GM21526 (cell line): ENCODE measurements at regions not wholly inside any gene's neighbourhood (a gene's known extent, or its start where the extent isn't known, plus 50 kb on each side); places are given as distances from the start of the nearest gene placed in this dataset.
A peak's percentile ranks its signal among the peaks of the same experiment; 100 is the strongest.

Experiments
- ATAC-seq: cut with Tn5 transposase; IDR thresholded peaks from one replicate; pipeline ENCODE4 v1.9.1; 2021; ENCODE audit warnings: moderate library complexity; ENCODE audit not compliant: unreplicated experiment, low FRiP score

GRCh38 chr13:73772449-73773167 lies 361.6 kb downstream of the KLF12 start:
- no peak for ATAC-seq

GRCh38 chr13:73767747-73768315 lies 366.4 kb downstream of the KLF12 start:
- no peak for ATAC-seq

- ATAC-seq, result no peak
Measured at GRCh38 chr13:73767191-73767741, 366.9 kb downstream of the KLF12 start.

DNA sequence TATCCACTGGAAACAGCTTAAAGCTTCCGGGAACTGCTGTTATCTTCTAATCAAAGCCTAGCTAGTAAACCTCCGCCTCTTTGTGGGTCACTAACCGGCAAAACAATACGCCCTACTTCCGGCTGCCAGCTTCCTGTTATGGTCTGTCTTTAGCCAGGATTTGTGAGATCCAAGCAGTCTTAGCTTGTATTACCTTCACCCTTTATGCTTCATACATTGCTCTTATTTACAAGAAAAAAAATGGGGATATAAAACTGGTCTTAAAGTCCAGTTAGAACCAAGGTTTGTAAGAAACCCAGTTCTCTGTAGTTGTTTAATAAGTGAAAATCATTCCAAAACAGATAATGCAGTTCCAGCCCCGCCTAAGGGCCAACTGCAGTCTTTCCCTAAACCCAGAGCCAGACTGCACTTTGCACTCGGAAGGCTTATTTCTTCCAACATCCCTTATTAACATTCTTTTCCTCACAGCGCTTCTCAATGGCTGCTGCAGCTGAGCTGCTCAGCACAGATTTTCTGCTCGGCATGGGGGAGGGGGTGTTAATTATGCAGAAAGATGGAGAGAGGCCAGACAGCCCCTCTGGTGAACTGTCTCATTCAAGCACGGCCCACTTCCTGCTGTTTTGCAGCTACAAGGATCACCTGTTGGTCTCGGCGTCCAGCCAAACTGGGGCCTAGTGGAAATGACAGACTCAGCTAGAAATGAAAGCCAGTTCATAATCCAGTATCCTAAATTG lies 368.4 kb downstream of the KLF12 start:
- no peak for ATAC-seq

DNA sequence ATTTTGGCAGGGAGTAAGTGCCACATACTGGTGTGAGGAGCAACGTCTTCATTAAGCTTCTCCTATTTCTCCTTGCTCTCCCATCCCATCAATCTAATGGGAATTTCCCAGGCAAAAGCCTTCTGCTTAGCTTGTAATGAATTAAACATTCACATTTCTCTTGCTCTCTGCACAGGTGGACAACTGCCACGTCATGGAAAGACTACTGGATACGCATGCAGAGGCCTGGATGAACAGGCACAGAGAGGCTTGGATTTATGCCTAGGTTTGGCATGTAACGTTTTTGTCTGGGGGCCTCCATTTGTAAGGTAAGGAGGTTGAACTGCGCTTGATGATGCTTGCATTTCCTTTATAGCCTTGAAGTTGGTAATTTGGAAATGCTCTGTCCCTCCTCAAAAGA lies 374.8 kb downstream of the KLF12 start:
- ATAC-seq, result no peak

- no peak for ATAC-seq
Measured at GRCh38 chr13:73757481-73758233, 376.5 kb downstream of the KLF12 start.

DNA sequence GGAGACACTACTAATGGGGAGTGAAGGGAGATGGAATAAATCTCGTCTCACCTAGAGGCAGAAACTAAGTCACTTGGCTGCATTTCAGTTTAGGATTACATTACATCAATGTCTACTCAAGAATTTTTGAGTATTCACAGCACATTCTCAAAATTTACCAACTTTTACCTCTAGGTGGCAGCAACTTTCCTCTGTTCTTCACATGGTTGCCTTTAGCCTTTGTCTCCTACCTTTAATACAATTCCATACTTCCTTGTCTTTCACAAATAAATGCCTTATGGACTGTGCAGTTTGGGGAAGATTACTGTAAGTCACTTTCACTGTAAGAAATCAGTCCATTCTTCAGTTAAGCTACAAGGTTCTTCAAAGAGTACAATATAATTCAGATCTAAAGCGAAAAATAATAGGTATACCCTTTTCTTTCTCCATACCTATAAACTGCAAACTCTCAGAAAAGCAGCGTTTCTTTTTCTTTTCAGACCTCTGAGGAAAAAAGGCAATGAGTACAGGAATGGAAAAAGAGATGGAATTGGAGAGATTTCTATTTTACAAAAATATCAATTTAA lies 379.4 kb downstream of the KLF12 start:
- peak; percentile 68 for ATAC-seq

DNA sequence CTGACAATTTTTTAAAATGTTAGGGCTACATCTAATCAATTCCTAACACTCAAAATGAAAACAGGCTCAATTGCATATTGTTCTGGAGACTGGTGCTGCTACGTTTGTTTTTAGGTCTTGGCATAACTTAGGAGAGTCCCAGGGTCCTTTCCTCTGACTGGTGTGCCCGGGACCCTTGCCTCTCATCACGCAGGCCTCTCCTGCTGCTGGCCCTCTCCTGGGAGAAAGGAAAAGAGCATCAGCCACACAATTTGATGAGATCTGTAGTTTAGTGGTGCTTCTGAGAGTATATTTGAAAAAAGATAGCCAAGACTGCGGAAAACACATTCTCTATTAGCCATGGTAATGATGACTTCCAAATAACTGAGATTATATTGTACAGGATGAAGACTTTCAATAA lies 380.0 kb downstream of the KLF12 start:
- no peak for ATAC-seq

- no peak for ATAC-seq
Measured at GRCh38 chr13:73751290-73751689, 382.9 kb downstream of the KLF12 start.

- no peak for ATAC-seq
Measured at GRCh38 chr13:73748404-73748803, 385.8 kb downstream of the KLF12 start.

DNA sequence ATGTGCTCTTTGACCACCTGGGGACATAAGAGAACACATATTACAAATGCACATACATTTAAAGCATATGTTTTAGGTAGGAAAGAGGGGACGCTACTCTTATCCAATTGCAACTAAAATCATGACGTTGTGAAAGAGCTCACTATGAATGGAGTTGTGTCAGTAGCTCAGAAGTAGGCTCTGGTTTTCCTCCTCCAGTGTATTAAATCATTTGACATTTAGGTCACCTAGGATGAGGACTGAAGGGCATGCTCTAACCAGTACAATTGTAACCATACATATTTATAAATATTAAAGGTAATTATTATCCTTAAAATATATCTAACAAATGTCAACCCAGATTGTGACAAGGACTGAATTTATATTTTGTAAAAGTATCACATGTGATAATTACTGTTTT lies 389.0 kb downstream of the KLF12 start:
- ATAC-seq, result no peak

- ATAC-seq, result no peak
Measured at GRCh38 chr13:73742982-73743381, 391.2 kb downstream of the KLF12 start.

DNA sequence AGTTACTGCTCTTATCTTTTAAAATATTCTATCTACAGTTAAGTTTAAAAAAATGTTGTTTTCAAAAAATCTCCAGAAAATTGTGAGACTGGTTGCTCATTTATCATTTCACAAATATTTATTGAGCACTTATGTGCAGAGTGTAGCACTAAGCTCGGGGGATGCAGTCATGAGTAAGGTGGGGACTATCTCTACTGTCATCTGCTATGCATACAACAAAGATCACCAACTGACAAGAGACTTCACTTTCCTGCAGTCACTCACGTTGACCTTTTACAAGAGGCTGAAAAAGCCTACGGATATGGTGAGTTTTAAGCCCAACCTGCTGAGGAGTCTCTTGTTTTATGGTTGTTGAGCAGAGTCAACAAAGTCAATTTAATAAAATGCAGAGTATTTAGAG lies 392.5 kb downstream of the KLF12 start:
- no peak for ATAC-seq

DNA sequence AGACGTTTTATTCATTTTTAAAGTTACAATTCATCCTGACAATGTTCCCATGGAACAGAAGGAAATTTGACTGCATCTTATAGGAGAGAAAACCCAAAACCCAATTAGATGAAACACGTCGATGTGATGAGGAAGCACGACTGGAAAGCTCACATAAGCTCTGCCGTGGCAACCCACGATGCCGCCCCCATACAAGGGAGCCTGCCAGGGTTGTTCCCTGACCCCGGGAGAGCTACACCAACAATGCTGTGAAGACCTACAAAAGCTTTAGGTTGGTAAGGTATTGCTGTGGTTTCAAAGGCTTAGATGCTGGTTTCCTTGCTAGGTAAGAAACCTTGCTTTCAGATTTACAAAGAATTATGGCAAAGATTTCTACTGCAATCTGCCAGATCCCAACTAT lies 393.1 kb downstream of the KLF12 start:
- no peak for ATAC-seq

- ATAC-seq, result no peak
Measured at GRCh38 chr13:73740666-73741065, 393.5 kb downstream of the KLF12 start.

- ATAC-seq, result no peak
Measured at GRCh38 chr13:73739394-73739793, 394.8 kb downstream of the KLF12 start.

GRCh38 chr13:73738626-73739025 lies 395.6 kb downstream of the KLF12 start:
- no peak for ATAC-seq

DNA sequence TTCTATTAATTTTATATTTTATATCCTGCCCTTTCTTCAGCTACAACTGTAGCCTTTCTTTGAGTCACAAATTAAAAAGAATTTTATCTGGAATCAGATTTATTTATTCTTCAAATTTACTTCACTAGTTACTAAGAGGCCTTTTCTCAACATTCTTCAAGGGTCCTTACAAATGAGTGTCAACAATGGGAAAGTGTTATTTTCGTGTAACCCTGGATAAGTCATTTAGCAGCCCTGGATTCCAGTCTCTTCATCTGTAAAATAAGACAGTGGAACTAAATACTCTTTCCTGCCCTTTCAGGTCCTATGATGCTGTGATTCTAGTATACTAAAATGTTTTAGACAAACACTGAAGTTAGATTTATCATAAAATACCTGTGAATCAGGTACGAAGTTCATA lies 397.0 kb downstream of the KLF12 start:
- ATAC-seq, result no peak

- no peak for ATAC-seq
Measured at GRCh38 chr13:73733706-73734105, 400.5 kb downstream of the KLF12 start.

- no peak for ATAC-seq
Measured at GRCh38 chr13:73732350-73732749, 401.9 kb downstream of the KLF12 start.

GRCh38 chr13:73731564-73731963 lies 402.6 kb downstream of the KLF12 start:
- ATAC-seq, result no peak
